Ovary (tissue), 7 donors: ENCODE measurements at regions not wholly inside any gene's neighbourhood (a gene's known extent, or its start where the extent isn't known, plus 50 kb on each side); places are given as distances from the start of the nearest gene placed in this dataset.

Experiments used
- DNase-seq, 5 donors: peaks; one replicate each; pipeline ENCODE4 v3.0.0-alpha.2; 2019 to 2020
- H3K27ac ChIP-seq, 2 donors: fragments of 200-600 bp; one replicate each; pipeline versions ENCODE4 v1.5.1 to v1.8.0; 2019 to 2022
- H3K27me3 ChIP-seq: fragments of 200-600 bp; one replicate; pipeline ENCODE4 v1.8.0; 2022
- H3K36me3 ChIP-seq: fragments of 200-600 bp; sonication (generic); one replicate; pipeline ENCODE4 v1.5.1; 2019
- H3K4me1 ChIP-seq: one replicate; pipeline ENCODE4 v1.8.1; 2013; ENCODE audit warnings: mild to moderate bottlenecking, moderate library complexity; ENCODE audit not compliant: insufficient read depth
- H3K4me3 ChIP-seq: fragments of 200-600 bp; sonication (generic); one replicate; pipeline ENCODE4 v1.5.1; 2017
- H3K9me3 ChIP-seq, 2 donors: fragments of 200-600 bp in 1 of 2; sonication (generic) in 1 of 2; one replicate each; pipeline versions ENCODE4 v1.5.1 to v1.8.1; 2013 to 2019; ENCODE audit warnings: mild to moderate bottlenecking in 1 of 2, moderate library complexity in 1 of 2
- EP300 ChIP-seq: sonication (generic); formaldehyde crosslinking; IDR thresholded peaks from one replicate; pipeline ENCODE4 v1.6.1; 2017; ENCODE audit warnings: antibody characterized with exemption
- POLR2A ChIP-seq: fragments of 450-650 bp; IDR thresholded peaks from one replicate; pipeline ENCODE4 v1.6.1; 2017; ENCODE audit warnings: antibody characterized with exemption, mild to moderate bottlenecking, moderate library complexity
- WGBS, 3 donors: extraction: QIAGEN DNeasy Blood & Tissue Kit in 1 of 3; methylation state at CpG; one replicate each; pipeline versions ENCODE4 v1.1.5 to v1.1.7; 2013 to 2017; 5-methylcytosine and 5-hydroxymethylcytosine counted together
- intact Hi-C, 4 donors: fragments of 100-400 bp; cut with DNase I; formaldehyde crosslinking; loops; one replicate each; pipeline versions ENCODE4 v1.11.0 to v1.15.1; 2022 to 2023
- TF ChIP-seq, protein P1 (sequence below), 3 donors: fragments of 450-650 bp in 2 of 3; fragments of 200-600 bp in 1 of 3; IDR thresholded peaks; one replicate each; pipeline versions ENCODE4 v1.5.1 to v1.8.0; 2016 to 2022; ENCODE audit warnings: antibody characterized with exemption in 3 of 3, mild to moderate bottlenecking in 1 of 3
- donor health status: DM: no; HTN: no; CAD: no; lungs with moderate emphysema.
- donor health status: DM: no; HTN: no; CAD: no.
- donor health status: Bipolar disorder and iron deficiency.
- donor health status: DM: no; HTN: no; CAD: no.
- donor health status: DM: yes; HTN: yes; CAD: no.

DNA sequence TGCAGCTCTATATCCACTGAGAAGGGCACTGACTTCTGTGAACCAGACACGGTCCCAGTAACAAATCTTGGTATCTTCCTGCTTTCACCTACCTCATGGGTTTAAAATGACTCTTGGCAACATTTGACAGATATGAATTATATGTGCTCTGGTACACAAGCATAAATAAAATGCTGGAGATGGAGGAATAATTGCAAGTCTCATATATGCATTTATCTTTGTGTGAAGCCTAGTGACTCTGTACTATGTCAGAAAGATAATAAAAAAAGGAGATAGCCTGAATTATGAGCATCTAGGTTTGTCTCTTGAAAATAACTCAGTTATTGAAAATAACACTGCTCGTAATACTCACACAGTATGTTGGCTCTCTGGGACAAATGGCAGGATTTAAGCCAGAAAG lies 167.1 kb upstream of the CRBN start:
- Histone ChIP-seq H3K4me3 (no peak overlapping the region), H3K27me3 (no peaks in the 10 kb centered on the region), H3K36me3 (no peaks in the 10 kb centered on the region), H3K4me1 (no peaks in the 10 kb centered on the region), H3K9me3 (no peaks in the 10 kb centered on the region), H3K27ac (no peak overlapping the region)
- intact Hi-C loops: no loop called here
- WGBS, 3 donors: 38 to 47% (median 40%) methylated on average over 2 of the region's 2 CpGs
- no peak for DNase-seq
- TF ChIP-seq POLR2A: no peak
- TF ChIP-seq, protein P1, sequence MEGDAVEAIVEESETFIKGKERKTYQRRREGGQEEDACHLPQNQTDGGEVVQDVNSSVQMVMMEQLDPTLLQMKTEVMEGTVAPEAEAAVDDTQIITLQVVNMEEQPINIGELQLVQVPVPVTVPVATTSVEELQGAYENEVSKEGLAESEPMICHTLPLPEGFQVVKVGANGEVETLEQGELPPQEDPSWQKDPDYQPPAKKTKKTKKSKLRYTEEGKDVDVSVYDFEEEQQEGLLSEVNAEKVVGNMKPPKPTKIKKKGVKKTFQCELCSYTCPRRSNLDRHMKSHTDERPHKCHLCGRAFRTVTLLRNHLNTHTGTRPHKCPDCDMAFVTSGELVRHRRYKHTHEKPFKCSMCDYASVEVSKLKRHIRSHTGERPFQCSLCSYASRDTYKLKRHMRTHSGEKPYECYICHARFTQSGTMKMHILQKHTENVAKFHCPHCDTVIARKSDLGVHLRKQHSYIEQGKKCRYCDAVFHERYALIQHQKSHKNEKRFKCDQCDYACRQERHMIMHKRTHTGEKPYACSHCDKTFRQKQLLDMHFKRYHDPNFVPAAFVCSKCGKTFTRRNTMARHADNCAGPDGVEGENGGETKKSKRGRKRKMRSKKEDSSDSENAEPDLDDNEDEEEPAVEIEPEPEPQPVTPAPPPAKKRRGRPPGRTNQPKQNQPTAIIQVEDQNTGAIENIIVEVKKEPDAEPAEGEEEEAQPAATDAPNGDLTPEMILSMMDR (IDR thresholded peaks at IDR 0.05): no peak
- TF ChIP-seq EP300: no peak

DNA sequence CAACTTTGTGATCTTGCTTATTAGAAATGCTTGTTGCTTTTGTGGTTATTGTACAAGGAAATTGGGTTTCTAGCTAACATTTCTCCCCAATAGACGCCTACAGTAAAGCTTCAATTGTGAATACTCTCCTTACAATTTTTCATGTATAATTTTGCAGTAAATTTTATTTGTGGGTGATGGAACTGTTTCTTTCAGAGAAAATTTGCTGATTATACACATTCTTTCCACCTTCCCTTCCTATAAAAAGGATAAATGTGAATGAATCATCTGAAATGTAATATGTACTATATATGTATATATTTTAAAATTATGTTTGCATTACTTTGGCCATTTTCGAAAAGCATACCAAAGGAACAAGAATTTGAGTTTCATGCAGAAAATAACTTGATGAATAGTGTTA lies 162.7 kb upstream of the CRBN start:
- intact Hi-C loops: no loop called here
- no peak overlapping the region for H3K4me3 ChIP-seq
- WGBS, 3 donors: 78 to 86% (median 81%) methylated on average over 2 of the region's 2 CpGs

DNA sequence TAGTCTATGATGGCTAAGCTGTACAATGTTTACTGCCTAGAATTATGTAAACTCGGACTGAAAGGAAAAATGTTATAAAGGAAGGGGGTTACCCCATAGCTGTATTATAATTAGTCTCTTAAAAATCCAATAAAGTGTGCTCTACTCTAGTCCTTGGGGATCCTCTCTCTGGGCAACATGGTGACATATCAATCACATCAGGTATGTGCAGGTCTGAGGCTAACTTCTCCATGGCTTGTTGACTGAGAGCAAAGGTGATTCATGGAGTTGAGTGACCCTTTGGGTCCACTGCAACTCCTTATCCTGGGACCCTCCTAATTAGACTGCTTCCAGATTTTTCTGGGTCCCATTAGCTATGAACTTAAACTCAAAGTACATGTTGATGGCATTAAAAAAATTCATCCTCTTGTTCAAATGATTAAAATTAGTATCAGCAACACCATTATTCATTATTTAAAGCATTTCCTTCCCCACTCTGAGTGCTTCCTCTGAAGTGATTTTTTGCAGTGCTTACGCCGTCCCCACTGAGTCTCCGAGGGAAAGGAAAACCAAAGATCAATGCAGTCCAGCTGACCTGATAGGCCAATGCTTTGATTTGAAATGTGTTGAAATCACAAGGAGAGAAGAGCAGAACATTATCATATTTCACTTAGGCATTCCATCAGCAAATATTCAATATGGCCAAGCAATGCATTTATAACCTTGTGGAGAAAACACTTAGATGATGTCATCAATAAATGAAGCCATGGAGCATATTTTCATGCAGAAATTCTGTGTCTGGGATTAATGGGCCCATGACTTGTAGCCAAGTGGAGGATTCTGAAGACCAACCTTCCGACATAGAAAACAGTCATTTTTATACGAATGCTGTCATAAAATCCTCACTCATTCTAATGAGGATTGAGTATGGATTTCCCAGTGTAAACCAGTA lies 161.7 kb upstream of the CRBN start:
- no peak for DNase-seq
- Histone ChIP-seq H3K4me3 (no peak overlapping the region), H3K9me3 (no peaks in the 10 kb centered on the region), H3K27ac (no peak overlapping the region), H3K27me3 (no peaks in the 10 kb centered on the region), H3K36me3 (no peaks in the 10 kb centered on the region), H3K4me1 (no peaks in the 10 kb centered on the region)
- 83 to 87% (median 85%) methylated on average over 6 of the region's 6 CpGs for WGBS, 3 donors
- TF ChIP-seq POLR2A (no peak), EP300 (no peak)
- TF ChIP-seq, protein P1 (IDR thresholded peaks at IDR 0.05): no peak
- intact Hi-C loops: no loop called here

More for the DNA sequence above, 162.7 kb upstream of the CRBN start:
- DNase-seq: no peak
- TF ChIP-seq EP300: no peak
- TF ChIP-seq POLR2A: no peak
- TF ChIP-seq, protein P1 (IDR thresholded peaks at IDR 0.05): no peak
- Histone ChIP-seq H3K9me3 (no peaks in the 10 kb centered on the region), H3K4me1 (no peaks in the 10 kb centered on the region), H3K27me3 (no peaks in the 10 kb centered on the region), H3K36me3 (no peaks in the 10 kb centered on the region), H3K27ac (no peak overlapping the region)

DNA sequence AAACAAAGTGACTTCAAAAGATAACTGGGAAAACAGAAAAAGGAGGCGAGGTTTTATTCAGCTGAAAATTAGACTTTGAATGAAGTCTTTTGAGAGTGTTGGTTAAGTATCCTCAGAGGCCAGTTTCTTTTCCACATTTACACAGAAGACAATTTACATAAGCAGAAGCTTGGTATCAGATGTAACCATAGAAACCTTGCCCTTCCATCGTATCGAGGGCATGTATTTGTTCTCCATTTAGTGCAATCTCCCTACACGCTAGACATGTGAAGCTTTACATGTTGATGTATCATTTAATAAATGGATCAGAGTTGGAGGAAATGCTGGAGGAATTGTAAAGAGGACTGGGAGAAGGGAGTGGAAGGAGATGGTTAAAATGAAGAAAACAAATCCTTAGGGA lies 161.0 kb upstream of the CRBN start:
- 86 to 91% (median 90%) methylated on average over 4 of the region's 4 CpGs for WGBS, 3 donors
- no peaks in the 10 kb centered on the region for H3K9me3 ChIP-seq
- H3K27ac ChIP-seq: no peak overlapping the region
- no peak overlapping the region for H3K4me3 ChIP-seq
- H3K36me3 ChIP-seq: no peaks in the 10 kb centered on the region
- TF ChIP-seq POLR2A: no peak
- TF ChIP-seq, protein P1 (IDR thresholded peaks at IDR 0.05): no peak
- TF ChIP-seq EP300: no peak
- intact Hi-C loops: no loop called here
- no peaks in the 10 kb centered on the region for H3K4me1 ChIP-seq
- H3K27me3 ChIP-seq: no peaks in the 10 kb centered on the region
- no peak for DNase-seq
